B cell (primary cell): ENCODE measurements at regions not wholly inside any gene's neighbourhood (a gene's known extent, or its start where the extent isn't known, plus 50 kb on each side); places are given as distances from the start of the nearest gene placed in this dataset.

Experiments used
- ATAC-seq: fragments of 200-7000 bp; cut with Tn5 transposase; one replicate; pipeline ENCODE4 v1.10.0; 2021; ENCODE audit warnings: low read depth, mild to moderate bottlenecking, moderate number of reproducible peaks, moderate library complexity
- CTCF ChIA-PET: fragments of 350-600 bp; sonication (Branson Sonifier 250); formaldehyde crosslinking; loops from one replicate; lab custom pipeline; 2021; ENCODE audit warnings: antibody characterized with exemption, inconsistent platforms; lab: Charles Lee
- POLR2A ChIA-PET: fragments of 350-600 bp; sonication (Branson Sonifier 250); formaldehyde crosslinking; loops from one replicate; lab custom pipeline; 2021; ENCODE audit warnings: antibody characterized with exemption; lab: Charles Lee
- DNase-seq: peaks from one replicate; pipeline ENCODE4 v3.0.0; 2013
- H2AFZ ChIP-seq: 2 replicates; pipeline ENCODE4 v1.6.1; 2012; ENCODE audit warnings: mild to moderate bottlenecking, low read depth, low read length; ENCODE audit not compliant: insufficient read depth, poor library complexity, severe bottlenecking
- H3K27ac ChIP-seq, 2 donors: 1 replicate in 1 of 2; 2 replicates in 1 of 2; pipeline ENCODE4 v1.5.1; 2012 to 2013; ENCODE audit warnings: low read length in 2 of 2, mild to moderate bottlenecking in 2 of 2, moderate library complexity in 1 of 2
- H3K27me3 ChIP-seq, 4 experiments: fragments of 200-600 bp in 1 of 4; sonication (generic) in 1 of 4; replicated peaks in 1 of 4; 1 replicate in 2 of 4; 2 replicates in 2 of 4; pipeline versions ENCODE4 v1.6.1 to v1.7.0; 2013 to 2016; ENCODE audit warnings: low read length in 3 of 4, mild to moderate bottlenecking in 2 of 4, mixed read lengths in 1 of 4, moderate library complexity in 1 of 4; ENCODE audit not compliant: insufficient read depth in 4 of 4, control insufficient read depth in 3 of 4; ENCODE audit errors: control extremely low read depth in 1 of 4
- H3K36me3 ChIP-seq, 2 experiments: replicated peaks in 1 of 2; 1 replicate in 1 of 2; 2 replicates in 1 of 2; pipeline versions ENCODE4 v1.6.1 to v1.7.1; 2013; ENCODE audit warnings: low read length in 1 of 2; ENCODE audit not compliant: insufficient read depth in 2 of 2, control insufficient read depth in 1 of 2; ENCODE audit errors: control extremely low read depth in 1 of 2, extremely low read depth in 1 of 2
- H3K4me1 ChIP-seq, 2 donors: fragments of 200-600 bp in 1 of 2; sonication (generic) in 1 of 2; 1 replicate in 1 of 2; 2 replicates in 1 of 2; pipeline versions ENCODE4 v1.5.1 to v1.6.1; 2013 to 2017; ENCODE audit warnings: low read length in 2 of 2; ENCODE audit not compliant: control insufficient read depth in 2 of 2, insufficient read depth in 2 of 2
- H3K4me2 ChIP-seq: replicated peaks from 2 replicates; pipeline ENCODE3; 2012; ENCODE audit warnings: mild to moderate bottlenecking, low read depth, low read length; ENCODE audit not compliant: poor library complexity, severe bottlenecking
- H3K4me3 ChIP-seq, 5 experiments: fragments of 200-600 bp in 1 of 5; sonication (generic) in 1 of 5; 1 replicate in 3 of 5; 2 replicates in 2 of 5; pipeline versions ENCODE4 v1.5.1 to v1.7.0; 2011 to 2016; ENCODE audit warnings: low read length in 4 of 5, mild to moderate bottlenecking in 4 of 5, low read depth in 2 of 5, control low read depth in 1 of 5, moderate library complexity in 1 of 5; ENCODE audit not compliant: insufficient read depth in 1 of 5; ENCODE audit errors: control extremely low read depth in 1 of 5, extremely low read depth in 1 of 5
- H3K79me2 ChIP-seq: fragments of 200-600 bp; sonication (generic); one replicate; pipeline ENCODE4 v1.6.0; 2016; ENCODE audit warnings: low read length; ENCODE audit not compliant: control insufficient read depth, insufficient read depth
- H3K9ac ChIP-seq: fragments of 200-600 bp; sonication (generic); 2 replicates; pipeline ENCODE4 v1.6.1; 2017; ENCODE audit warnings: mild to moderate bottlenecking, low read length, moderate library complexity
- H3K9me3 ChIP-seq, 3 donors: one replicate each; pipeline versions ENCODE4 v1.6.1 to v1.7.1; 2013; ENCODE audit warnings: low read length in 2 of 3; ENCODE audit not compliant: control insufficient read depth in 2 of 3, insufficient read depth in 1 of 3; ENCODE audit errors: control extremely low read depth in 1 of 3
- H4K20me1 ChIP-seq: 2 replicates; pipeline ENCODE4 v1.6.0; 2012; ENCODE audit warnings: mild to moderate bottlenecking, low read length; ENCODE audit not compliant: insufficient read depth, control insufficient read depth, poor library complexity, severe bottlenecking
- H3K27ac Mint-ChIP-seq: one replicate; pipeline ENCODE4 v1.8.0; 2021; ENCODE audit warnings: mixed read lengths
- H3K27me3 Mint-ChIP-seq: one replicate; pipeline ENCODE4 v1.8.0; 2021; ENCODE audit warnings: mixed read lengths
- H3K4me1 Mint-ChIP-seq: one replicate; pipeline ENCODE4 v1.8.0; 2021; ENCODE audit warnings: mixed read lengths
- H3K4me3 Mint-ChIP-seq: one replicate; pipeline ENCODE4 v1.8.0; 2021; ENCODE audit warnings: mixed read lengths
- H3K9me3 Mint-ChIP-seq: one replicate; pipeline ENCODE4 v1.8.0; 2022; ENCODE audit warnings: mixed read lengths; ENCODE audit not compliant: insufficient read depth
- CTCF ChIP-seq: fragments of 200-600 bp; IDR thresholded peaks from one replicate; pipeline ENCODE4 v1.8.0; 2022; ENCODE audit warnings: antibody characterized with exemption, mild to moderate bottlenecking
- EZH2 ChIP-seq: IDR thresholded peaks from 2 replicates; pipeline ENCODE4 v1.6.1; 2012; ENCODE audit warnings: borderline replicate concordance, low read depth, mild to moderate bottlenecking, moderate library complexity, low read length; ENCODE audit not compliant: insufficient read depth, poor library complexity, severe bottlenecking
- intact Hi-C: fragments of 100-400 bp; cut with micrococcal nuclease; formaldehyde crosslinking; loops from one replicate; pipeline ENCODE4 v1.10.0; 2022

GRCh38 chr19:20412846-20413245 is 152.7 kb downstream of the ZNF737 start:
- H3K27me3 ChIP-seq: no peaks in the 10 kb centered on the region
- peaks cover 5 to 10% of the 10 kb centered on the region in 2 experiments for H3K36me3 ChIP-seq
- H2AFZ ChIP-seq: no peak overlapping the region
- ChIA-PET POLR2A (no interaction called here), CTCF (no interaction called here)
- Mint-ChIP-seq H3K27ac (no peak overlapping the region), H3K4me1 (no peaks in the 10 kb centered on the region), H3K27me3 (no peaks in the 10 kb centered on the region), H3K9me3 (peaks cover 5% of the 10 kb centered on the region), H3K4me3 (no peak overlapping the region)
- H3K4me2 ChIP-seq: no peak overlapping the region
- no peaks in the 10 kb centered on the region for H4K20me1 ChIP-seq
- no peaks in the 10 kb centered on the region for H3K4me1 ChIP-seq
- TF ChIP-seq CTCF (no peak), EZH2 (no peak)
- DNase-seq (no peak), ATAC-seq (no peak)
- no peak overlapping the region for H3K4me3 ChIP-seq
- H3K79me2 ChIP-seq: no peaks in the 10 kb centered on the region
- no peak overlapping the region for H3K9ac ChIP-seq
- no peak overlapping the region for H3K27ac ChIP-seq
- peaks cover 0 to 4% (median 3%) of the 10 kb centered on the region in 3 donors for H3K9me3 ChIP-seq
- intact Hi-C loops: no loop called here

GRCh38 chr19:20397292-20397691 is 168.3 kb downstream of the ZNF737 start:
- H3K27ac ChIP-seq: no peak overlapping the region
- Mint-ChIP-seq H3K27ac (no peak overlapping the region), H3K9me3 (peaks cover 19% of the 10 kb centered on the region), H3K4me1 (no peaks in the 10 kb centered on the region), H3K4me3 (no peak overlapping the region), H3K27me3 (no peaks in the 10 kb centered on the region)
- ChIA-PET POLR2A (no interaction called here), CTCF (no interaction called here)
- intact Hi-C loops: no loop called here
- H3K27me3 ChIP-seq: no peaks in the 10 kb centered on the region
- TF ChIP-seq CTCF: no peak
- TF ChIP-seq EZH2: no peak
- no peak for ATAC-seq
- no peaks in the 10 kb centered on the region for H3K4me1 ChIP-seq
- H3K4me2 ChIP-seq: no peak overlapping the region
- H3K79me2 ChIP-seq: no peaks in the 10 kb centered on the region
- no peak overlapping the region for H3K4me3 ChIP-seq
- H3K9ac ChIP-seq: no peak overlapping the region
- no peak overlapping the region for H2AFZ ChIP-seq
- peaks cover 19 to 83% (median 46%) of the 10 kb centered on the region in 3 donors for H3K9me3 ChIP-seq
- H3K36me3 ChIP-seq: peaks cover 0 to 4% of the 10 kb centered on the region in 2 experiments
- DNase-seq: no peak
- no peaks in the 10 kb centered on the region for H4K20me1 ChIP-seq
